HG02973 (cell line): ENCODE measurements at regions not wholly inside any gene's neighbourhood (a gene's known extent, or its start where the extent isn't known, plus 50 kb on each side); places are given as distances from the start of the nearest gene placed in this dataset.

Experiments
- ATAC-seq: cut with Tn5 transposase; IDR thresholded peaks from one replicate; pipeline ENCODE4 v1.9.1; 2021; ENCODE audit warnings: moderate library complexity; ENCODE audit not compliant: unreplicated experiment

DNA sequence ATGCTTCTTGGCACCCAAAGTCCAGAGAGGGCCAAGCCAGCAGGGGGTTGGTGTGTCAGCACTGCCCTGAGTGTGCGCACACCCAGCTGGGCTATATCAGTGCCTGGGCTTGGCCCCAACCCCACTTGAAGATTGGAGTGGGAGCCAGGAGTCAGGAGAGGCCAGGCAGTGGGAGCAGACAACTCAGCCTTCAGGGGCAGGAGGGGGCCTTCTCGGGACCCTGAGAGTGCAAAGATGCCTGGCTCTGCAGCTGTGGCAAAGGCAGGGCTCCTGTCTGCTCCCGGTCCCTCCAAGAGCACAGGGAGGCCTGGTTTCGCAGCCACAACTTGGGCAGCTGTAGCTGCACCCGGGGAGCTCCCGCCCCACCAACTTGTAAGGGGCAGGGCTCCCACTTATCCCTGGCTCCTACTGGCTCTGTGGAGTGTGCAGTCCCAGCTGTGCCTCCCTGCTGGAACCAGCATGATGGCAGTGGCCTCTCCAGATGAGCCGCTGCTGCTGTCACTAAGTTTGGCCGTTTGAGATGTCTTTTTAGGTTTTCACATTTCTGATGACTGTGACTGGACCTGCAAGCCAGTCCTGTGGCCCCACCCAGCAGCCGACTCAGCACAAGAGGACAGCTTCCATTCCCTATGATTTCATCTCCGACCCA lies 148.8 kb upstream of the HS6ST1 start:
- ATAC-seq, result no peak

DNA sequence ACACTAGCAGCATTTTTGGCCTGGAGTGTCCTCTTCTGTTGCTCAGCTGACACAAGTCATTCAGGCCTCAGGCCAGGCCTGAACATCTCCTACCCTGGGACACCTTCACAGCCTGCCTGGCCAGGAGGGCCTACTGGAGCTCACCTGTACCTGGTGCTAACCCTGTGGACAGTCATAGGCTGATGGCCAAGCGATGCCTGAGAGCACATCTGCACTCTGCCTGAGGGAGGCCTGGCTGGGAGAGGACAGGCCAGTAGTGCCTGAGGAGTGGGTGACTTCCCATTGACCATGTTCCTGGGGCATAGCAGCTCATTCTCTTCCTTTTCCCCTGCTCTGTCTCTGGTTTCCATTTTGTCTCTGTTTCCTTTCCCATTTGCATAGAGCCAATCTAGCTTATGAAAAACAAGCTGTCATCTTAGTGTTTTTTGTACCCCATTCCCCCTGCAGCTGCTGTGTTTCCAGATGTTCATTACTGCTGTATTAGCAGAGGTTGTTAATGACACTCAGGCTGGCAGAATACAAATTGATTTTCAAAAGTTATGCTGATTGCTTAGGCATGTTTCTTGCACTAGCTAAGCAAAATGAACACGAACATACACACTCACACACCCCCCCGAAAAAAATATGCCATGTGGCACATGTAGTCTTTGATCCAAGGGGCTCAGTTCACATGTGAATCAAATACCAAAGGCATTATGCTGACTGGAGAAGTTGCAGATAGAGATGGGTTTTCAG lies 149.7 kb upstream of the HS6ST1 start:
- no peak for ATAC-seq

- no peak for ATAC-seq
These were observed 150.5 kb upstream of the HS6ST1 start for GRCh38 chr2:128469203-128469602.

DNA sequence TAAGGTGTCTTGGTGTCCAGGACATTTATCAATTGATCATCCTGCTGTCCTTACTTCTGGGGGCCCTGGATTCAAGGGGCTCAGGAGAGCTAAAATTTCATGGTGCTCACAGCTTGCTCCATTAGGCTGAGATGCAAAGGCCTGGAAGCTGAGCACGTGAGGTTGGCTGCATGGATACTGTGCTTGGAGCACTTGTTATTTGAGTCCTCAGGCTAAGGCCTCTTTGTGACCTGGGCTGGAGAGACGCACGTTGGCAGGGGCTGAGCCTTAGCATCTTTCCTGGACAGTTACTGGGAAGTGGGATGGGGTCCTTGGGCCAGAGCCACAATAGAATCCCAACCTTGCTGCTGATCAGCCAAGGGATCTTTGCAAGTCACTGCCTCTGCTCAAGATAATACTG lies 151.2 kb upstream of the HS6ST1 start:
- no peak for ATAC-seq

- ATAC-seq, result peak; percentile 35
These were observed 154.1 kb upstream of the HS6ST1 start for GRCh38 chr2:128472789-128473174.

- ATAC-seq, result peak; percentile 74
These were observed 154.7 kb upstream of the HS6ST1 start for GRCh38 chr2:128473175-128474035.

DNA sequence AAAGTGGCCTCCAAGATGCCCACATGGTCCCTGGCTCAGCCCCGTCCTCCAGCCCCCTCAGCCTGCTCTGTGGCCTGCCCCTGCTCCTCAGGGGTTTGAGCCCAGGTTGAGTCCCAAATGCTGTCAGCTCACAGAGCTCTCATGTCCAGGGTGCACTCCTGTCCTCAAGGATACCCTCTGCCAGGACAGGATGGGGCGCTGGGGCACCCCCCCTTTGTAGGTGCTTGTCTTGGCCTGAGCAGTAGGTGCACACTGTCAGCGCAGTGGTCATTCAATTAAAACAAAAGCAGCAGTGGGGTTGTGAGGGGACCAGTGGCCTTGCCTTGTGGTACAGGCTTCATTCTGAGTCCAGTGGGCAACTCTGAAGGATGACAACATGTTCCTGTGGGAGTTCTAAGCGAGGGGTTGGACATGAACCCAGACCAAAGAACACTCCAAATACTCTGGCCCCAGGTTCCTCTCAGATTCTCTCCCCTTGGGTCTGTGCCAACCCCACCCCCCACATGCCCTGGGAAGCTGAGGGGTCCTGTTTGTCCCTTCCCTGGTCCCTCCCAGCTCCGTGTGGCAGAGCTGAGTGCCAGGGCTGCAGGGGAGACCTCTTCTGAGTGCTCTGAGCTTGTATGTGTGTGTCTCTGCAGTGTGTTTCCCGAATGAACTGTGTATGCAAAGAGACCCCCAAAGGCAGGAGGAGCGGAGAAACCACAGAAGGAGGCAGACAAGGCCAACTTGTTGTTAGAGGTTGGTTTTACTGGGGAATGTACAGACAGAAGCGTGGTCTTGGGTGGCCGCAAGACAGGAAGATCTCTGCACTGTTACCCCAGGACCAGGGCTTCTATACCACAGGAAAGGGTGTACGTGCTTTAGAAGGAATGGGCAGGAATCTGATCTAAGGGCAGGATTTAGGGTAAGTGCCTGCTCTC lies 155.6 kb upstream of the HS6ST1 start:
- ATAC-seq, result no peak

- ATAC-seq, result no peak
These were observed 156.3 kb upstream of the HS6ST1 start for GRCh38 chr2:128474962-128475361.

GRCh38 chr2:128475427-128476211 lies 157.0 kb upstream of the HS6ST1 start:
- ATAC-seq, result no peak

DNA sequence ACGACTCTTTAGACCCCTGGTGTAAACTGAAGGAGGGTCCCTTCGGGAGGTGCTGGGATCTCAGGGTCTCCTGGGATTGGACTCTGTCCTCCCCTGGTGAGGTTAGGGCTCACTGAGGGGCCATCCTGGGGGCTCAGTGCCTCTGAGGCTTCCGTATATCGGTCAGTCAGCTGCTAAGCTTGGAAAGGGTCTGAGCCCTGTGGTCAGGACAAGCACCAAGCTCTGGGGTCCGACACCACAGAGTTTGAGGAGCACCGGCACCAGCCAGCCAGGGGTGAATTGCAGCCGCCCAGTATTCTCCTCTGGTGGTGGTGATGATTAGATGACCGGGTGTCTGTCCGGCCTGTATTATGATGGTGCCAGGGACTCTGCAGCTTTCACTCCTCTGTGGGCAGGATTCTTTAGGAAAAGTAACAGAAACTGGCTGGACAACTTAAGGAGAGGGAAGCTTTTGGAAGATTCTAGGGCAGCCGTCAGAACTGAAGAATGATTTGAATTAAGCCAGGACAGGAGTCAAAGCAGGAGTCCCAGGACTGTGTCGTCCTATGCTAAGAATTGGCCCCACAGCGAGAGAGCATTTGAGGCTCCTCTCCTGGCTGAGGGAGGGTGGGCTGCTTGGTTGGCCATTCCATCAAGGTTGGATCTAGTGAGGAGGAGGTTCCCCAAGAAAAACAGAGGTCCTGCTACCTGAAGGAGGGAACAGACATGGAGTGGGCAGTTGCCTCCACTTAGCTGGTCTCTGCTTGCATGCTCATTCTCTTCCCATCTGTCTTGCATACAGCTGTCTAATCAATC lies 158.6 kb upstream of the HS6ST1 start:
- no peak for ATAC-seq

DNA sequence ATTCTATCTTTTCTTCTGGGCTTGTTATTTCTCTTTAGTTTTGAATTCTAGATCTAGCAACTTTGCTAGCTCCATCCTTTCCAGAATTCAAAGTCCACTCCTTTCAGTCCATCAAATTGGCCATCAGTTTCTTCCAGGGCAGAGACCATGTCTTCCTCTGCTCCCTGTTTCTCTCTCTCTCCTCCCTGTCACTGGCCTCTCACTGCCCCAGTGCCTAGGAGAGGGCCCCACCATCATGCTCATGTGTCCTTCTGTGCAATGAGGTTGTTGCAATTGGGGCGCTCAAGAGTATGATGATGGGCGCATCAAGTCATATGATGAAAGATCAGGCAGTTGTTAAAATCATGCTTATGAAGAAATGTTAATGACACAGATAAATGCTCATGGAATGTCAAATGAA lies 159.2 kb upstream of the HS6ST1 start:
- ATAC-seq, result no peak

GRCh38 chr2:128485761-128486639 lies 167.3 kb upstream of the HS6ST1 start:
- ATAC-seq, result no peak

DNA sequence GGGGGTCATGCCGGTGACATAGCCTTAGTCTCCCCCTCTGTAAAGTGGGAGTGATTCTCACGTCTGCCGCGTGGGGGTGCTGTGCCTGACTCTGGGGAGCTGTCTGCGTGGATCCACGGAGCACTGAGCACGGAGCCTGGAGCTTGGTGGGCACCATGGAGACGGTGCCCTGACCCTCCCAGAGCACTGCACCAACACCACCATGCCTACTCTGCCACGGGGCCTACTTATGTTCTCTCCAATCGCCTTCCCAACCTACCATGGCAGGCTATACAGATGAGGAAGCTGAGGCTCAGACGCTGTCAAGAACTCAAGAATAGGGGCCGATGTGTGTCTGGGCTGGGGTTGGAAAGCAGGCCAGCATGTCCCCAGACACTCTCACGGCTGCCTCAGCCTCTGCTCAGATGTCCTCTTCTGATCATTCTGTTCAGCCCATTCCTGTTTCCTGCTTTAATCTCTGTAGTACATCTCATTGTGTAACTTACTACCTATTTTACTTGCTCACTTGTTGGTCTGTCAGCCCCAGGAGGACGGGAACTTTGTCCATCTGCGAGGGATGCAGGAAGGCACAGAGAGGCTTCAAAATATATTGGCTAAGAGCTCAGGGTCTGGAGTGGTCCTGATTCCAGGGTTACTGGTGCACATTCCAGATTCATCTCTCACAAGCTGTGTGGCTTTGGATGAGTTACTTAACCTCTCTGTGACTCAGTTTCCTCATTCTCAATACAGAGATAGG lies 168.1 kb upstream of the HS6ST1 start:
- no peak for ATAC-seq

GRCh38 chr2:128487650-128488387 lies 169.2 kb upstream of the HS6ST1 start:
- no peak for ATAC-seq

- ATAC-seq, result no peak
These were observed 169.8 kb upstream of the HS6ST1 start for GRCh38 chr2:128488434-128488833.

GRCh38 chr2:128489526-128490273 lies 171.0 kb upstream of the HS6ST1 start:
- no peak for ATAC-seq
